ENCODE measurements at regions not wholly inside any gene's neighbourhood (a gene's known extent, or its start where the extent isn't known, plus 50 kb on each side); places are given as distances from the start of the nearest gene placed in this dataset.

DNA sequence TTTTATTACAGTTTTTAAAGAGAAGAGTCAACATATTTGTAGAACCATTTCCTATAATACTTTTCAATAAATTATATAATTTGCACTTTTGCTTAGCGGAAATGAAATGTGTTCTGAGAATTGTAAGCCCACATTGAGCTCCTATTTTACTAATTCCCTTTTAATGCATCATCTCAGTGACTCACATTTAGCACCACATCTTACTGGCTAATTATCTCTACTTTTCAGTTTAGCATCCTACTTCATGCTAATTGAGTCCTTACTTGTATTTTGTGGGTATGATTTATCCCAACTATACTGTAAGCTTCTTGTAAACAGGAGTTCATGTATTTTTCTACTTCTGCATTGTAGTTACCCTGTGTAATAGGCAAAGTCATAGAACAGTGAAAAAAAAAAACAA is 67.5 kb downstream of the TMX1 start:
- no peak for DNase-seq

DNA sequence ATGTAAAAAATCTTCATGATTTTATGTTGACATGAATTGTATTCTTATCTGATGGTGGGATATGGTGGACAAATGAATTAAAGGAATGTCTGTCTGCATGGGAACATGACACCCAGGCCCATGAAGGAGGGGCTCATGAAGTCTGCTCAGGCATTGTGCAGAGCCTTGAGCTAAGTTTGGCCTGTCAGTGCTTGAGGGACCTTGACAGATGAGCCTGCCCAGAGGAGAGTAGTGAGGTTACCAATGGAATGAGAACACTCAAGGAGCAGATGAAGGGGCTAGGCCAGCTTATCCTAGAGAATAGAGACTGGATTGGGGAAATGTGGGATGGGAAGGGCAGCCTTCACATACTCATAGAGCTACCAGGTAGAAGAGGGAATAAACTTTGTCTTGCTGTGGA is 68.8 kb downstream of the TMX1 start:
- DNase-seq = peak; percentile 56

DNA sequence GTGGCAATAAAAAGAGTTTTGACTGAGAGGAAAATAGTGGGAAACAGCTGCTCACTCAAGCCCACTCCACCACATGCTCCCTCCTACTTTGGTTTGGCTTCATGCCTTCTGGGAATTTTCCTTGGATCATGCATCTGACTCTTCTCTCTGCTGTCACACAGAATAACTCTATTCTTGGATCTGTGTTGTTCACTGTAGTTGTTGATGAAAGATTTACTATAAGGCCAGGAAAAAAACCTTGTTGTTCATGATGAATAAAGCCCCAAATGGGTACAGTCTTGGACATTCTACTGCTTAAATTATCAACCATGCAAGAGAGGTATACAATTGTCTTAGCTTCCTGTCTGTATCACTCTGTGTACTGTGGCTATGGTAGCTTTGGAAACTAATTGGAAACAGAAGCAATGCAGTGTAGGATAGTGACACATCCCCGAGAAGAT is 70.5 kb downstream of the TMX1 start:
- peak; percentile 95 for DNase-seq

DNA sequence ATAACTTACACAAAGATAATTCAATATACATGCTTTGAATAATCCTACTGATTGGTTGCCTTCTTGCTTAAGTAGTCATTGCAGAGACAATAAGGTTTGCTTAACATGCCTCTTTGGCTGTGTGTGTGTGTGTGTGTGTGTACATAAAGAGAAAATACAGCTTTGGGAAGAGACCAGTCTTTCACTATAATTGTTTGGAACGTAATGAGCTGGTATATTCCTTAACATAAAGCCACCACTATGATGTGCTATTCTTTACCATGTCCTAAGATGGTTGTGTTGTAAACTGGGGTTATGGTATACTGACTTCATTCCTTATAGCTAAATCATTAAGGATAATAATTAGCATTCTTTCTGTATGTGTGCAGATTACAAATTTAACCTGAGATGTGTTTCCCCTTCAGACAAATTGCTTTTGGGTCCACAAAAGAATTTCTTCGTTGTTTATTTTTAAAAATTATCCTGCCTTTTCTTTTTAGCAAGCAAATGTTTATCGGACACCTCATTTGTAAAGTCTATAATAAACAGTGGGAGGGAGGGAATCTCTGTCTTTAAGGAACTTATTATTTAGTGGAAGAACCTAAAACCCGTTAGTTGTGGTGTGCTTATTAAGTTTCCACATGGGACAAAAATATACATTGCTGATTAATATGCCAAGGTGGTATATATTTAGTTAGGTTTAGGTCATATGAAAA is 74.4 kb downstream of the TMX1 start:
- no peak for DNase-seq

DNA sequence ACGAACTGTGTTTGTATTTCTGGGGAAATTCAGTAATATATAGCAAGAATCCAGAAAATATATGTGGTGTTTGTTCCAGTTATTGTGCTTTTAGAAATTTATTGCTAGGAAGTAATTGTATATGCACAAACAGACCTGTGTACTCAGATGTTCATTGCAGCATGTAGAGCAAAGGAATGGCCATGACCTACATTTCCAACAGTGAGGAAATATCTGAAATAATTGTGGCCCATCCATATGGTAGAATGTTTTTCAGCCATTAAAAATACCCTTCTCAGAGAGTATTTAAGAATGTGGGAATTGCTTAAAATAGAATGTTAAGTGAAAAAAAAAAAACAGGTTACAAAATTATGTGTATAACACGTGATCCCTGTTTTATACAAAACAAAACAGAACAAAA is 77.3 kb downstream of the TMX1 start:
- no peak for DNase-seq

DNA sequence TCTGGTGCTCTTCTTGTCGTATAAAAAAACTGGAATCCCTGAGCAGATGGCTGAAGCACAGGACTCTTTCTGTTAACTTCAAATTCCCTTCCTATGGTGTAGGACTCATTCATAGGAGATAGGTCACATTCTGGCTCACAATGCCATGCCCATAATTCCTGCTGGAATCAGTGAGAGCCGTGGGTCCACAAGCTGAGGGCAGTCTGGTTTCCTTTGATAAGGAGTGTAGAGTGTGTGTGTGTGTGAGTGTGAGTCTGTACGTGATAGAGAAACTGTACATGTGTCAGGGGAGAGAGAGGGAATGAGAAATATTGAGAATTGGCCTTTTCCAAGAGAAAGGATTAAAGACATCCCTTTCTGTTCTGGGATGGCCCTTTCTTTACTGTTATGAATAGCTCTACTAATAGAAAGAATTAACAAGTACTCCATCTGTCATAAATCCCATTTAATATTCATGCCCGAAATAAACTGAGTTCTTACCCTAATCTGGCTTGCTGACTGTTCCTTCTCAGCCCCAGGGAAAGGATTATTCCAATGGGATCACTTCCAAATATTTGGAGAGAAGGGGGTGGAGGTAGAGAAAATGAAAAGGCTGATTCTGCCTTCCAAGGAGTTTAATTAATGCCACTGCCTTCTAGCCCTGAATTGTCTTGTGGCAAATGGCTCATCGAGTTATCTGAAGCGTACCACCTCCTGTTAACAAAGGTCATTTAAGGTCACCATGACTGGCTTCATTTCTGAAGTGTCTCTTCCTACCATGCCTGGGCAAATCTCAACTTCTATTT is 79.0 kb downstream of the TMX1 start:
- no peak for DNase-seq

DNA sequence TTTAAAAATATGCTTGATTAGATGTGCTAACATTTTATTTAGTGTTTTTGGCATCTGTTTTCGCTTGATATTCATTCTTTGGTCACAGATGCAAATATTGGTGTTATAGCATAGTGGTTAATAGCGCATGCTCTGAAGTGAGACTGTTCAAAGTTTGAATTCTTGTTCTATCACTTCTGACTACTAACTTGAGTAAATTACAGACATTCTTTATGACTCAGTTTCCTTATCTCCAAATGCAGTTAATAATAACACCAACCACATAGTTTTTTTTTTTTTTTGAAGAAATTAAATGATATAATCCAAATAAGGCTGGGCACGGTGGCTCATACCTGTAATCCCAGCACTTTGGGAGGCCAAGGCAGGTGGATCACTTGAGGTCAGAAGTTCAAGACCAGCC is 81.0 kb downstream of the TMX1 start:
- no peak for DNase-seq

DNA sequence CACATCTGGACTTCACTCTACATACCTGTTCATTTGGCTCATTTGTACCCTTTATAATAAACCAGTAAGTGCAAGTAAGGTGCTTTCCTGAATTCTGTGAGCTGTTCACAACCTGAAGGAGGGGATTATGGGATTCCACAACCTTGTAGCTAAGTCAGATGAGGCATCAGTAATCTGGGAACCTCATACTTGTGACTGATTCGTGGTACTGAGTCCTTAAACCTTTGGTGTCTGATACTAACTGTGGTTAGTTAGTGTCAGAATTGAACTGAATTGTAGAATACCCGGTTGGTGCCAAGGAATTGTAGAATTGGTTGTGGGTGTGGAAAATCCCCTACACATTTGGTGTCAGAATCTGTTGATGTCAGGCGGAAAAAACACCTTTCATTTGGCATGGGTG is 83.4 kb downstream of the TMX1 start:
- no peak for DNase-seq

DNA sequence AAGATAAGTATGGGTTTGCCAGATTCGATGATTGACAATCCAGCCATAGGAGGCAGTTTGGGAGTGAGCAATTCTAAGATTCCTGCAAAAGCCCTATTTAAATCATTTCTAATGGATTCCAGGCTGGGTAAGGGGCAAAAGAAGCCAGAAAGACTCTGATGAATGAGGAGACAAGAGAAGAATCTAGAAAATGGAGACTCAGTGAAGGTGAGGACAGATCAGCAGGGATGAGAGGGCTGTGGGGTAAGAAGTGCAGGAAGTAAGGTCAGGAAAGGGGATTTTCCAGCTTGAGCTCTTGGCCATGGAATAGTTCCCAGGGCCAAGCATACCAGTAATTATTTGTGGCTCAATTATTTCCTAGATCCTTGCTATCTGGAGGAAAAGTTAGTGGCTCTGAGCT is 87.3 kb downstream of the TMX1 start:
- no peak for DNase-seq

DNA sequence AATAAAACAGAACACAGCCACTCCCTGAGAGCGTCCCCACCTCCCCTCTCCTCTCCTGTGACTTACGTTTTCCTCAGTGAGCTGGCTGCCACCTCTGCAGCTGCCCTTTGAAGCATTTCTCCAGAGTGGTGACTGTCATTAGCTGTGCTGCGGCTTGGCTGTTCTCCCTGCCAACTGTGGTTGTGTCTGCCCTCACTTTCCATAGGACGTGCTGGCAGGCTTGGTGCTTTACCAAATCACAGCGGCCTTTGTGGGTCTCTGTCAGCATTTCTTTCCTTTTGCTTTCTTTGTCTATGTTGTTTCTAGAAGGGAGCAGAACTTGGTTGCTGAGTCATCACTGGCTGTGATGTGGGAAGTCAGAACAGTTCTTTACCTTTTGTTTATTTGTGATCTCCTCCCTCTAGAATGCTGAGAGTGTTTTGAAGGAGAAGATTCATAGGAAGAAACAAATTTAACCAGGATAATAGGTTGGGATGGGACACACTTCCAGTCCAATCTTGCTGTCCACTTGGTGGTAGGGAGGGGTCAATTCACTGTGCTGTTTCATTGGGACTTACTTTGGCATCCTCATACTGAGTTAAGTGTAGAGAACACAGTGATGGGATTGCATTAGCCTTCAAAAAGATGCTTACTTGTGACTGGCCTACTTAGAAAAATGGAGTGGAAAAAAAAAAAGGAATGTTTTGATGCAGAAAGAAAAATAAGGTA is 88.2 kb downstream of the TMX1 start:
- DNase-seq = peak; percentile 40

DNA sequence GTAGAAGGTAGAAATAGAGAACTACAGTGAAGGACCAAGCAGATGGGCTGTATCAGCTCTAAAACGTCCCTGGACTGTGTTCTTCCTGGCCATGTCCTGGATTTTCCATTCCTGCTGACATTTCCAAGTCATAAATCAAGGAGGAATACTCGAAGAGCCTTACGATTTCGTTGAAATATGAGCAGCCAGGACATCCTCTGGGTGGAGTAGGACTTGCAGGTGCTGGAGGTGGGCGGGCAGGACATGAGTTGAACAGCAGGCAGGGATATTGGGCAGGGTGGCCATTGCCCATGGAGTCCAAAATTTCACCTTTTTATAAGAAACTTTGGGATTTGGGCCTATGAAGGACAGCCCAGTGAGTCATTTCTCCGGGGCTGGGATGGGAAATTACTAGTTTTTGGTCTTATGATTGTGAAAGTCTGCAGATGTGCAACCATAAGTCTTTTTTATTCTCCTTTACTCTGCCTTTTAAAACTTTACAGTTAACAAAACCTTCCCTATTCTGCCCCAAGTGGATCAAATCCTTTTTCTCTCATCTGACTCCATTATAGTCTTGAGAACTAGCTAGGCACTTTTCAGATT is 88.8 kb downstream of the TMX1 start:
- DNase-seq = peak; percentile 66

DNA sequence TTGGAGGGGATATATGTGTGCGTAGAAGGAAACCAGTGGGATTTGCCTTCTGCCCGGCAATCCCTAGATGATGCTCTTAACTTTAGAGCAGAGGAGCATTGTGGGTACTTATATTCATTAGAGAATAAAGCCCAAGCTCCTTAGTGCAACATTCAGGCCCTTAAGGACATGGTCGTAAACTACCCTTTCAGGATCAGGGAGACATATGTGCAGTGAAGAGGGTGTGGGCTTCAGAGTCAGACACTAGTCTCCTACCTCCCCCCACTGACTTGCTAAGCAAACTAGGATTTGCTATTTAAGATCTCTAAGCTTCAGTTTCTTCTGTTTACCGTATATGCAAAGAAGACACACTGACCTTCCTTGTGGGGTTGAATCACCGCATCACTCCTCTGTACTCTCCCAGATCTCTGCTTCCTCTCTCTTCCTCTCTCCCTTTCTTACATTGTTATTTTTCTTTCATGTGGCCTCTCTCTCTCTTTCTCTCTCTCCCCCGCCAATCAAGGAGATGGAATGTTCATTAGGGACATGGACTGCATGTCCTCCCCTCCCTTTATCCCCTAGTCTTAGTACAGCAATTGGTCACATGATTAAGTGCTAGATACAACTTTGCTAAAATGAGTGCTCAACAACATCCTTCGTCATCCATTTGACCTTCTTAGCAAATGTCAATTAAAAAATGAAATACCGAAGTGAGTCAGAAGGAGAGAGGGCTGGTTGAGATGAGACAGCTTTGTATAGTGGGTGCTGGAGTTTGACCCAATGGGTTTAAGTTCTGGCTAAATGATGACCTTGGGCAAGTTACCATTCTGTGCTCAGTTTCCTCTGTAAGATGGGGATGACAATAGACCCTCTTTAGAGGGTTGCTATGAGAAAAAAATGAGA is 91.7 kb downstream of the TMX1 start:
- DNase-seq = no peak

DNA sequence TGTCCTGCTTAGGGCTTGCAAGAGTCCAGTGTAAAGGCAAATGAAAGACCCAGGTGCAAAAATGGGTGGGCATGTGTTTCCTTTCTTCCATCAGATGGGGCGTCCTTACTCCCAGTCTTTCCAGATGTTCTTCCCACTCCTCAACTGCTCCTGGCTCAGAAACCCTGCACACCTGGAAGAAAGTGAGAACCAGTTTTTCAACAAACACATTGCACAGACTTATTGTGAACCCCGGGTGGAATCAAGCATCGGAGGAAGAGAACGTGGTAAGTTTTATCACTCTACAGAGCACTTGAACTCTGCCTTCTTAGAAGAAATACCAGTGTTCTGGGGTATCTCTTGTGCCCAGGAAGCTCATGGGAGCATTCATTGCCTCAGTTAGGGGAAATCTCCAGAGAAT is 93.3 kb downstream of the TMX1 start:
- DNase-seq = no peak

DNA sequence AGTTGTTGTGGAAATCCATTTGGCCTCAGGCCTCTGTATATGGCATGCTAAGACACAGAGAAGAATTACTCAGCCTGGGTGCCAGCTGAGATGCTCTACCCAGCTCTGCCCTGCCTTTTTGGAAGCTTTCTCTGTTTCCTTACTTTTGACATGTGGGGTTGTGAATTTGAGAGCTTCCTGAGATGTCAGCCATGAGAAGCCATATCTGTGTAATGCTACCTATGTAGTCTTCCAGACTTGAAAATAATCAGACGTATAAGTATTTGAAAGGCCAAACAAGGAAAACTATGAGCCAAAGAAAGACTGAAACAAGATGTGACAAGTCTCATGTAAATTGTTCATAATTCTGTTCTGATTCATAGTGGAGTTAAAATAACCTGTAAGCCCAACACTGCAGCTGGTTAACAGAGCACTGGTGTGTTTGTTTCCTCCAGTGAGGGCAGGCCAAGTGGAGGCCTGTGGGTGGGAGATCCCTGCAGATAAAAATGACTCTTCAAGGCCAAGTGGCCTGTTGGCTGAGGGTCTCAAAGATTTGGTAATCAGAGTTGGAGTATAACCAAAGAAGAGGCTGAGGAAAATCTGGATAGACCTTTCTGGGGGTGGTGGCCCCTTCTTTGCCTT is 94.0 kb downstream of the TMX1 start:
- DNase-seq = peak; percentile 38

DNA sequence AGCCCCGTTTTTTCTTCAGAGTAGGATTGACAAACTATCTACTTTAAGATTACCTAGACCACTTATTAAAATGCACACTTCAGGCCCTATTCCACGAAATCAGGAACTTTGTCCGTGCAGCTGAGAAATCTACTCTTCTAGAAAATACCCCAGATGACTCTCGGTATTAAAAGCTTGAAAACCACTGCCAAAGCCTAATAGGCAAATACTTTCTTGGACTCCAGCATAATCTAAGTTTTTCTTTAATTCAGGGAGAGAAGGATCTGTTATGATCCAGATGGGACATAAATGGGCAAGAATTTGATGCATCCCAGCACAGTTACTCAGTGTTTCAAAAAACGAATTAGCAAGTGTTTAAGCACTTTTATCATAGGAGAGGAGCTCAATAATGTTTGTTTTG is 94.5 kb downstream of the TMX1 start:
- peak; percentile 55 for DNase-seq

DNA sequence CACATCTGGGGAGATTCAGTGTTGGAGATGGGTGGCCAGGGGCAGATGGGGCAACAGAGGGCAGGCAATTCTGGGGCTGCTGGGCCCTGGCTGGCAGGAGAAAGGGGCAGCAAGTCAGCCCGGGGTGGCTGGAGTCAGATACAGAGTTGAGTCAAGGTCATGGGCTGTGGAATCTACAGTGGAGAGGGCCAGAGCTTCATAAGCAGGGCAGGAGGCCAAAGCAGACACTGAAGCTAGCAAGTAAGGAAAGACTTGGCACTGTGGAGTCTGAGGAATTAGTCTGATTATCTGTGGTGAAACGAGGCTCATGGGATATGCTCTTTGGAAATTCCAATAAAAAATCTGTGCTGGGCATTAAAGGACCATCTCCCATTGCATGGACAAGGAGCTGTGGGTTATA is 95.5 kb downstream of the TMX1 start:
- DNase-seq = peak; percentile 83

DNA sequence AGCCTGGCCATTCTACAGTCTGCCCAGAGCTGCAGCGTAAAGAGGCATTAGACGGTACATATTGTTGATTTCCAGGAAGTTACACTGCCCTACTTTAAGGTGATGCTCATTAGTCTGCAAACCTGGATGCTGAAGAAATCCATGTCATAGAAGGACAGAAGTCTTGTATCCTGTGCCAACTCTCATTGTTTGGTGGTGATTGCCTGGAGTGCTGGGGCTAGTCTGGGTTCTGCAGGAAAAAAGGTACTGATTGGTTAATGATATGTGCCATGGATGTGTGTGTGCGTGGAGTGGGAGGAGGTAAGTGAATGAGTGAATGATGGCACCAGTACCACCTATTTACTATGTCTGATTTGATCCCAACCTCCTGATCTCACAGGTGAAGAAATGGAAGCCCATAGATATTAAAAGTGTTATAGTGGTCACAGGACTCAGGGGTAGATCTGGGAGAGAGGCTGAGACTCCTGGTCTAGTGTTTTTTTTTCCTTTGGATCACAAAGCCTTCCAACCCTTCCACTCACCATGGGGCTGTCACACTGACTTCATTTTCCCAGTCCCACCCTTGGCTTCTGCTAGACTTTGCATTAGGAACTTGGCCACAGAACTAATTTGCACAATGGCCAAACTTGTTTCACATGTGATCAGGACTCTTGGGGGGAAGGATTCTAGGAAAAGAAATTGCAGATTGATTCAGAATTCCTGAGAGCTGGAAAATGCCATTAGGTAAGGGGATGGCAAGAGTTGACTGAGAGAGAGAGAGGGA is 96.1 kb downstream of the TMX1 start:
- DNase-seq = peak; percentile 65

DNA sequence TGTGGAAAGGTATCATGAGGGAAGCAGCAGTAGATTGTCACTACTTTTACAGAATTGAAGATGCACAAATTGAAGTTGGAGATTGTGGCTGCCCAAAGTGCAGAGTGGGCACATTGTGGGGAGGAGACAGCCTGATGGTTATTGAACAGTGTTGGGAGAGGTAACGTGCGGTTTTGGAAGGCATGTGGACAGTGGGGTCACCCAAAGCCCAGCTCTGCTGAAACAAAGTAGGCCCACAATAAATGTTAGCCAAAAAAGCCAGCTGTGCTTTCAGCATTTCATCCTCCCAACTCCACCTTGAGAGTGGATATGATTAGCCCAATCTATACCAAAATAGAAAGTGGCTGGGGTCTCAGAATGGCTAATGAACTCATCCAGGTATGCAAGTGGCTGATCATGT is 96.7 kb downstream of the TMX1 start:
- no peak for DNase-seq

DNA sequence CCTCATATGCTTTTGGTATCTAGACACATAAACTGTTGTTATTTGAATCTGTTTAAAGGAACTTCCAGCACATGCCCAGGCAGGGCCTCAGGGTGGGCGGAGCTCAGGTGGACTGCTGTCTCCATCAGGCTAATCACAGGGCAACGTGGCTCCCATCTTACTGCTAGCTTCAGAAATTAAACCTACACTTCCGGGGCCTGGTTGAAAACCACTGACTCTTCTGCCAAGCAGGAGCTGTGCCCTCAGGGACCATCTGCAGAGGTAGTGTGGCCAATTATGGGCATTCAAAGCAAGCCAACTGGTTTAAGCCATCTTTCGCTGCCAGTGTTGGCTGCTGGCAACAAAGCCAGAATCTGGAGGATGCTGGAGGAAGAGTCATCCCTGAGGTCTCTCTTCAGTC is 97.5 kb downstream of the TMX1 start:
- DNase-seq = no peak

DNA sequence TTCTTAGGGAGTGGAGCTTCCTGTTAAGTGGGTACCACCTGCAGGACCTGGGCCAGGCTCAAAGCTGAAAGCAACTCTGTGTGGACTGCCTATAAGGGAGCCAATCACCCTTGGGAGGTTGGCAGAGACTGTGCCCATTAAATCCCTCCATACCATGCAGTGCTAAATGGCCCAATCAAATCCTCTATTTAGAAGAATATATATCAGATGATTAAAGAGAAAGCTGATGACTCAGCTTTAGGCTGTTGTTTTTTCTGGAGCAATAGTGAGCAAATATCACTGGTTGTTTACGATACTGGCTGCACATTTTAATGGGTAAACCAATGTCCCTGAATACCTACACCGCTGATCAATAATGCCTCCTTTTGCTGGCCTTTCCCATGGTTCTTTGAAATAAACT is 101.3 kb downstream of the TMX1 start:
- no peak for DNase-seq

DNA sequence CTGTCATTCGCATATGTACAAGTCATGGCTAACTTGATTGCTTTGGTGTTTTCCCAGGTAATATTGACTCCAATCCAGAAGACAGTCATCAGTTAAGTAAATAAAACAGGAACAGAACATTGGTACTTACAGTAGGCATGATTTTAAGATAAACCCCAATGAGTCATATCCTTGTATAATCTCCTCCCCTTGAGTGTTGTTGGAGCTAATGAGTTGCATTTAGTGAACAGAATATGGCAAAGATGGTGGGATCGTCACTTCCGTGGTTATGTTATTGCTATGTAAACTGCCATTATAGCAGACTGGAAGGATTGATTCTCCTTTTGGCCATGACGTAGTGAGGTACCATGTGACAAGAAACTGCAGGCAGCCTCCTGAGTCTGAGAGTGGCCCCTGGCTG is 102.2 kb downstream of the TMX1 start:
- DNase-seq = no peak
